ENCODE measurements at regions not wholly inside any gene's neighbourhood (a gene's known extent, or its start where the extent isn't known, plus 50 kb on each side); places are given as distances from the start of the nearest gene placed in this dataset.

DNA sequence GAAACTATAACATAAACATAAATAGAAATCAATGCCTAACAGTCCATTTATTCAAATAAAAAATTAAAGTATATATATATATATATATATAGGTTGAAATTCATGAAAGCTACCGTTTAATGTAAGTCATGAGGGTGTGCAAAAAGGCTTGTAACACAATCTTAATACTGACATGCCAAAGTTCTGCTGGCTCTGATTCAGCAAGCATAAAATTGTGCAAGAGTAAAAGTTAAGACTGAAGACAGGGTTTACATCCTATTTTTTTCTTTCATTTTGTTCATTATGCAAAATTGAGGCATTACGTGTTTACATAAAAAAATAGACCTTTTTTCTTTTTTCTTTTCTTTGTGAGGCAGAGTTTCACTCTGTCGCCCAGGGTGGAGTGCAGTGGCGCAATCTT, 984.2 kb downstream of the FSCB start:
- Histone ChIP-seq H3K27me3 (ENCODE audit: control insufficient read depth in 2 of 2, insufficient read depth in 2 of 2, low read length in 2 of 2) (no peaks in the 10 kb centered on the region), H3K9me3 (replicated peaks; ENCODE audit: control insufficient read depth, insufficient read depth, low read length) (no peaks in the 10 kb centered on the region), H3K4me1 (ENCODE audit: control insufficient read depth, extremely low read depth, insufficient read depth, low read length) (no peaks in the 10 kb centered on the region), H2AFZ (ENCODE audit: low read depth, low read length) (no peak overlapping the region), H3K36me3 (ENCODE audit: control insufficient read depth in 2 of 2, extremely low read depth in 1 of 2, insufficient read depth in 2 of 2, low read length in 2 of 2) (no peaks in the 10 kb centered on the region), H4K20me1 (replicated peaks; ENCODE audit: control insufficient read depth, extremely low read depth, insufficient read depth, low read length) (no peaks in the 10 kb centered on the region), H3K79me2 (ENCODE audit: control insufficient read depth, insufficient read depth, low read length) (no peaks in the 10 kb centered on the region), H3K9ac (replicated peaks; ENCODE audit: extremely low read depth, insufficient read depth, low read length) (no peak overlapping the region), H3K9me1 (replicated peaks; ENCODE audit: control insufficient read depth, extremely low read depth, insufficient read depth, low read length) (no peaks in the 10 kb centered on the region), H3K27ac (ENCODE audit: insufficient read depth, low read depth, low read length) (no peak overlapping the region), H3K4me2 (ENCODE audit: insufficient read depth, low read length) (no peak overlapping the region), H3K4me3 (replicated peaks in 1 of 3; ENCODE audit: insufficient read depth in 1 of 3, low read depth in 1 of 3, low read length in 3 of 3) (no peak overlapping the region)
- intact Hi-C loops (cut with micrococcal nuclease), result no loop called here
- TF ChIP-seq, protein P1, sequence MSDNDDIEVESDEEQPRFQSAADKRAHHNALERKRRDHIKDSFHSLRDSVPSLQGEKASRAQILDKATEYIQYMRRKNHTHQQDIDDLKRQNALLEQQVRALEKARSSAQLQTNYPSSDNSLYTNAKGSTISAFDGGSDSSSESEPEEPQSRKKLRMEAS (IDR thresholded peaks at IDR 0.05; ENCODE audit: insufficient read depth, insufficient read length), result no peak
- TF ChIP-seq JUN (IDR thresholded peaks at IDR 0.05; ENCODE audit: borderline replicate concordance, insufficient read depth, insufficient read length, low read depth), result no peak
- no peak for TF ChIP-seq POLR2AphosphoS5 (IDR thresholded peaks at IDR 0.05; ENCODE audit: insufficient read depth, low read depth, low read length)
- TF ChIP-seq GATA2 (IDR thresholded peaks at IDR 0.05; ENCODE audit: insufficient read depth, insufficient read length, low read depth, low read length), result no peak
- TF ChIP-seq FOS (IDR thresholded peaks at IDR 0.05; ENCODE audit: borderline replicate concordance, insufficient read depth, low read length), result no peak
- TF ChIP-seq, protein P2, sequence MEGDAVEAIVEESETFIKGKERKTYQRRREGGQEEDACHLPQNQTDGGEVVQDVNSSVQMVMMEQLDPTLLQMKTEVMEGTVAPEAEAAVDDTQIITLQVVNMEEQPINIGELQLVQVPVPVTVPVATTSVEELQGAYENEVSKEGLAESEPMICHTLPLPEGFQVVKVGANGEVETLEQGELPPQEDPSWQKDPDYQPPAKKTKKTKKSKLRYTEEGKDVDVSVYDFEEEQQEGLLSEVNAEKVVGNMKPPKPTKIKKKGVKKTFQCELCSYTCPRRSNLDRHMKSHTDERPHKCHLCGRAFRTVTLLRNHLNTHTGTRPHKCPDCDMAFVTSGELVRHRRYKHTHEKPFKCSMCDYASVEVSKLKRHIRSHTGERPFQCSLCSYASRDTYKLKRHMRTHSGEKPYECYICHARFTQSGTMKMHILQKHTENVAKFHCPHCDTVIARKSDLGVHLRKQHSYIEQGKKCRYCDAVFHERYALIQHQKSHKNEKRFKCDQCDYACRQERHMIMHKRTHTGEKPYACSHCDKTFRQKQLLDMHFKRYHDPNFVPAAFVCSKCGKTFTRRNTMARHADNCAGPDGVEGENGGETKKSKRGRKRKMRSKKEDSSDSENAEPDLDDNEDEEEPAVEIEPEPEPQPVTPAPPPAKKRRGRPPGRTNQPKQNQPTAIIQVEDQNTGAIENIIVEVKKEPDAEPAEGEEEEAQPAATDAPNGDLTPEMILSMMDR (IDR thresholded peaks at IDR 0.05; ENCODE audit: extremely low read depth in 1 of 2, insufficient read depth in 1 of 2, low read depth in 1 of 2, low read length in 2 of 2), result no peak
- no peak for TF ChIP-seq EZH2 (IDR thresholded peaks at IDR 0.05; ENCODE audit: borderline replicate concordance, low read depth, low read length, severe bottlenecking)
- TF ChIP-seq POLR2A (IDR thresholded peaks at IDR 0.05; ENCODE audit: low read depth, low read length), result no peak
- CTCF ChIA-PET, result no interaction called here
- no TSS peak for BruUV-seq (replicated peaks)
- dilution Hi-C loops (cut with MboI; ENCODE audit: extremely low pct_ligation_motif_present, low sequenced_read_pairs), result no loop called here
- FAIRE-seq, result no peak
- POLR2A ChIA-PET, result no interaction called here
- DNase-seq (ENCODE audit: low read depth, low spot score), result no peak

Data from endothelial cell of umbilical vein (primary cell).